ENCODE measurements at regions not wholly inside any gene's neighbourhood (a gene's known extent, or its start where the extent isn't known, plus 50 kb on each side); places are given as distances from the start of the nearest gene placed in this dataset.

DNA sequence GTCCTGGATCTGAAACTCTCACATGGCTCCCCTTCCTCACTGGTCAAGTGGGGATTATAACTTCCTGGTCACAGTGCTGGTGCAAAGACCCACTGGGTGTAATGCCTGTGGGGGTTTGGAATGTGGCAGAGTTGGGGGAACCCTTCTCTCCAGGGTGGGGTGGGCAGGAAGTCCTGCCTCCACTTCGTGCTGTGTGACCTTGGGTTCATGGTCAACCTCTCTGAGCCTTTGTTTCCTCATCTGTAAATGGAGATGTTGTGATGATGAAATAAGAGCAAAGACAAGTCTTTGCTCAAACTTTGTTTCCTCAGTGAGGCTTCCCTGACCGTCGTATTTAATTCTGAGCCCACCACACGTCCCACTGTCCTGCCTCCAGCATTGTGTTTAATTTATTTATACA lies 564.7 kb downstream of the PTPRU start:
- TF ChIP-seq, protein P1, sequence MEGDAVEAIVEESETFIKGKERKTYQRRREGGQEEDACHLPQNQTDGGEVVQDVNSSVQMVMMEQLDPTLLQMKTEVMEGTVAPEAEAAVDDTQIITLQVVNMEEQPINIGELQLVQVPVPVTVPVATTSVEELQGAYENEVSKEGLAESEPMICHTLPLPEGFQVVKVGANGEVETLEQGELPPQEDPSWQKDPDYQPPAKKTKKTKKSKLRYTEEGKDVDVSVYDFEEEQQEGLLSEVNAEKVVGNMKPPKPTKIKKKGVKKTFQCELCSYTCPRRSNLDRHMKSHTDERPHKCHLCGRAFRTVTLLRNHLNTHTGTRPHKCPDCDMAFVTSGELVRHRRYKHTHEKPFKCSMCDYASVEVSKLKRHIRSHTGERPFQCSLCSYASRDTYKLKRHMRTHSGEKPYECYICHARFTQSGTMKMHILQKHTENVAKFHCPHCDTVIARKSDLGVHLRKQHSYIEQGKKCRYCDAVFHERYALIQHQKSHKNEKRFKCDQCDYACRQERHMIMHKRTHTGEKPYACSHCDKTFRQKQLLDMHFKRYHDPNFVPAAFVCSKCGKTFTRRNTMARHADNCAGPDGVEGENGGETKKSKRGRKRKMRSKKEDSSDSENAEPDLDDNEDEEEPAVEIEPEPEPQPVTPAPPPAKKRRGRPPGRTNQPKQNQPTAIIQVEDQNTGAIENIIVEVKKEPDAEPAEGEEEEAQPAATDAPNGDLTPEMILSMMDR (IDR thresholded peaks at IDR 0.05): no peak
- TF ChIP-seq POLR2A (IDR thresholded peaks at IDR 0.05): no peak
